GM12878 (cell line): ENCODE measurements at regions not wholly inside any gene's neighbourhood (a gene's known extent, or its start where the extent isn't known, plus 50 kb on each side); places are given as distances from the start of the nearest gene placed in this dataset.

Source experiments
- ATAC-seq: fragments of 200-7000 bp; cut with Tn5 transposase; 3 replicates; pipeline ENCODE4 v1.9.1; 2020; ENCODE audit warnings: mild to moderate bottlenecking, moderate library complexity
- BruUV-seq: library from RNA; stranded (reverse); fragments of 400-500 nt; replicated peaks from 2 replicates; lab custom pipeline; 2021; lab: Mats Ljungman, UMichigan
- CTCF ChIA-PET: fragments of 300-600 bp; sonication (Branson Sonifier 250); formaldehyde crosslinking; extraction: SDS; loops from one replicate; lab custom pipeline; 2021; ENCODE audit warnings: inconsistent platforms; lab: Yijun Ruan, JAX
- POLR2A ChIA-PET: fragments of 350-600 bp; formaldehyde crosslinking; extraction: SDS; loops from one replicate; lab custom pipeline; 2021; ENCODE audit warnings: inconsistent platforms; lab: Charles Lee
- RAD21 ChIA-PET: fragments of 300-600 bp; sonication (Branson Sonifier 250); formaldehyde crosslinking; loops from one replicate; lab custom pipeline; 2023; ENCODE audit warnings: antibody characterized with exemption; ENCODE audit not compliant: unreplicated experiment; lab: Charles Lee
- SMC1A ChIA-PET: fragments of 300-600 bp; sonication (Branson Sonifier 250); formaldehyde crosslinking; loops from one replicate; lab custom pipeline; 2023; ENCODE audit not compliant: unreplicated experiment, uncharacterized antibody; lab: Charles Lee
- DNase-seq: peaks from one replicate; pipeline ENCODE4 v3.0.0-alpha.2; 2011; ENCODE audit warnings: low read depth, low spot score
- FAIRE-seq: peaks from 3 replicates; lab custom pipeline; 2011; peaks lifted over from hg19 to GRCh38; lab: Jason Lieb, UNC
- H2AFZ ChIP-seq: 2 replicates; pipeline ENCODE4 v1.6.0; 2011; ENCODE audit warnings: low read depth, low read length, control low read depth; ENCODE audit not compliant: control insufficient read depth
- H3K27ac ChIP-seq: 2 replicates; pipeline ENCODE4 v1.5.1; 2011; ENCODE audit warnings: control low read depth; ENCODE audit not compliant: control insufficient read depth, insufficient read depth
- H3K27me3 ChIP-seq, 2 experiments: replicated peaks in 1 of 2; 2 replicates each; pipeline versions ENCODE4 v1.6.0 to v1.6.1; 2011; ENCODE audit warnings: low read length in 1 of 2; ENCODE audit not compliant: control insufficient read depth in 2 of 2, insufficient read depth in 2 of 2
- H3K36me3 ChIP-seq, 2 experiments: 2 replicates each; pipeline ENCODE4 v1.5.1; 2011; ENCODE audit warnings: low read length in 1 of 2; ENCODE audit not compliant: control insufficient read depth in 2 of 2, insufficient read depth in 2 of 2
- H3K4me1 ChIP-seq: 2 replicates; pipeline ENCODE4 v1.6.1; 2011; ENCODE audit warnings: mild to moderate bottlenecking, low read length, moderate library complexity, mixed read lengths; ENCODE audit not compliant: control insufficient read depth, insufficient read depth
- H3K4me2 ChIP-seq: 2 replicates; pipeline ENCODE4 v1.6.0; 2011; ENCODE audit warnings: control low read depth; ENCODE audit not compliant: control insufficient read depth, insufficient read depth
- H3K4me3 ChIP-seq: fragments of 200-600 bp; sonication (generic); 2 replicates; pipeline ENCODE4 v1.5.1; 2016
- H3K79me2 ChIP-seq: 2 replicates; pipeline ENCODE4 v1.6.0; 2011; ENCODE audit warnings: low read length; ENCODE audit not compliant: control insufficient read depth, insufficient read depth
- H3K9ac ChIP-seq: 2 replicates; pipeline ENCODE4 v1.8.0; 2011; ENCODE audit warnings: low read length, control low read depth, mixed read lengths; ENCODE audit not compliant: control insufficient read depth, insufficient read depth
- H3K9me3 ChIP-seq: replicated peaks from 3 replicates; pipeline ENCODE4 v1.5.1; 2011; ENCODE audit warnings: mild to moderate bottlenecking, low read length; ENCODE audit not compliant: control insufficient read depth, insufficient read depth
- H4K20me1 ChIP-seq: 2 replicates; pipeline ENCODE4 v1.6.0; 2011; ENCODE audit not compliant: control insufficient read depth, insufficient read depth
- HSF1 ChIP-seq: fragments of 150-350 bp; IDR thresholded peaks from 2 replicates; pipeline ENCODE4 v1.6.1; 2014; ENCODE audit warnings: mild to moderate bottlenecking, low read depth, low read length
- JUNB ChIP-seq: IDR thresholded peaks from 2 replicates; pipeline ENCODE4 v1.6.1; 2016; ENCODE audit warnings: antibody characterized with exemption, mild to moderate bottlenecking
- MYB ChIP-seq: fragments of 150-350 bp; IDR thresholded peaks from 2 replicates; pipeline ENCODE4 v1.6.1; 2014; ENCODE audit warnings: mild to moderate bottlenecking, low read depth, low read length, borderline replicate concordance
- ZBTB40 ChIP-seq: fragments of 450-650 bp; IDR thresholded peaks from 2 replicates; pipeline ENCODE4 v1.6.1; 2016; ENCODE audit warnings: mild to moderate bottlenecking, moderate library complexity, borderline replicate concordance
- WGBS: methylation state at CpG from one replicate; pipeline ENCODE4 v1.1.6; 2016; ENCODE audit warnings: low lambda C conversion rate; ENCODE audit not compliant: insufficient replicate concordance, insufficient coverage; ENCODE audit errors: missing lambda C conversion rate; 5-methylcytosine and 5-hydroxymethylcytosine counted together
- in situ Hi-C: fragments of 300-500 bp; cut with MboI; formaldehyde crosslinking; loops from 9 replicates; pipeline ENCODE4 v1.14.3; 2018; ENCODE audit warnings: mixed read lengths
- intact Hi-C: fragments of 100-400 bp; cut with micrococcal nuclease; formaldehyde crosslinking; loops from one replicate; pipeline ENCODE4 v1.14.2; 2022; ENCODE audit not compliant: unreplicated experiment
- TF ChIP-seq, protein P1 (sequence below): IDR thresholded peaks from 2 replicates; pipeline ENCODE4 v1.6.1; 2012; ENCODE audit warnings: improper control_type of control experiment, low read depth, low read length; ENCODE audit not compliant: insufficient replicate concordance

DNA sequence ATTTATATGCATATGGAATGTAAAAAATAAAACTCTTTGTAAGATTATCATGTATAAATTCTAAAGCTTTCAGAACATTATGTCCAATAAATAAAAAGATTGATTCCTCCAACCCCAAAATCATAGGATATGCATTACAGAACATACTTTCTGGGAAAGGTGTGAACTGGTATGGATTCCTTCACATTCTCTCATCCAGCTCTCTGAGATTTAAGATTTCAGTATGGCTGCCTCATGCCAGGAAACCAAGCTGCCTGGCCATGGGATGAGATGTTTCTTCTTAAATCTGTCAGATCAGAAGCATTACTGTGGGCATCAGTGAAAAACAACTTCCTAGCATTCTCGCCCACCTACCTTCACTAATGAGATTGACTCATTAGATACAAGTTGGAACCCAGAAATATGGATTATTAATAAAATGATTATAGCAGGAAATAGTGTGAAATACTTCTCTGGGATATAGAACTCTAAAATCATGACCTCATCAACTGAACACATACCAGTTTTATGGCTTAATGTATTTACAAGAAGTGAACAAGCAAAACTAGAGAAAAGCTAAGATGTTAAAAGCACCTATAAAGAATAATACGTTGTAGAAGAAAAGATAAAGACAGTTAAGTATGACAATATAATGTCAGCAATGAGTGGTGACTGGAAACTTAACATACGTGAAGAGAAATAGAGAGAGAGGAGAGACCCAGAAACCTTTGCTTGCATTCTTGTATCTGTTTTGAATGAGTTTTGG is 171.6 kb upstream of the PHACTR1 start:
- Histone ChIP-seq H3K4me2 (no peak overlapping the region), H3K36me3 (no peaks in the 10 kb centered on the region), H3K9me3 (no peaks in the 10 kb centered on the region; the same call in 2 of the 3 replicates), H3K27me3 (no peaks in the 10 kb centered on the region), H3K79me2 (no peaks in the 10 kb centered on the region), H3K9ac (no peak overlapping the region)
- in situ Hi-C loops, result no loop called here
- no TSS peak for BruUV-seq
- ATAC-seq, result no peak
- POLR2A ChIA-PET, result no interaction called here
- no peak for DNase-seq
- no peak for FAIRE-seq
- CTCF ChIA-PET, result interaction anchor here (0.6 to 1.3 kb wide), 4 partner anchors 24 to 255 kb away, joined by 3 read pairs; partner anchors contain the start of gene EDN1
- TF ChIP-seq MYB (no peak), ZBTB40 (no peak), JUNB (no peak), HSF1 (no peak)
- TF ChIP-seq, protein P1, sequence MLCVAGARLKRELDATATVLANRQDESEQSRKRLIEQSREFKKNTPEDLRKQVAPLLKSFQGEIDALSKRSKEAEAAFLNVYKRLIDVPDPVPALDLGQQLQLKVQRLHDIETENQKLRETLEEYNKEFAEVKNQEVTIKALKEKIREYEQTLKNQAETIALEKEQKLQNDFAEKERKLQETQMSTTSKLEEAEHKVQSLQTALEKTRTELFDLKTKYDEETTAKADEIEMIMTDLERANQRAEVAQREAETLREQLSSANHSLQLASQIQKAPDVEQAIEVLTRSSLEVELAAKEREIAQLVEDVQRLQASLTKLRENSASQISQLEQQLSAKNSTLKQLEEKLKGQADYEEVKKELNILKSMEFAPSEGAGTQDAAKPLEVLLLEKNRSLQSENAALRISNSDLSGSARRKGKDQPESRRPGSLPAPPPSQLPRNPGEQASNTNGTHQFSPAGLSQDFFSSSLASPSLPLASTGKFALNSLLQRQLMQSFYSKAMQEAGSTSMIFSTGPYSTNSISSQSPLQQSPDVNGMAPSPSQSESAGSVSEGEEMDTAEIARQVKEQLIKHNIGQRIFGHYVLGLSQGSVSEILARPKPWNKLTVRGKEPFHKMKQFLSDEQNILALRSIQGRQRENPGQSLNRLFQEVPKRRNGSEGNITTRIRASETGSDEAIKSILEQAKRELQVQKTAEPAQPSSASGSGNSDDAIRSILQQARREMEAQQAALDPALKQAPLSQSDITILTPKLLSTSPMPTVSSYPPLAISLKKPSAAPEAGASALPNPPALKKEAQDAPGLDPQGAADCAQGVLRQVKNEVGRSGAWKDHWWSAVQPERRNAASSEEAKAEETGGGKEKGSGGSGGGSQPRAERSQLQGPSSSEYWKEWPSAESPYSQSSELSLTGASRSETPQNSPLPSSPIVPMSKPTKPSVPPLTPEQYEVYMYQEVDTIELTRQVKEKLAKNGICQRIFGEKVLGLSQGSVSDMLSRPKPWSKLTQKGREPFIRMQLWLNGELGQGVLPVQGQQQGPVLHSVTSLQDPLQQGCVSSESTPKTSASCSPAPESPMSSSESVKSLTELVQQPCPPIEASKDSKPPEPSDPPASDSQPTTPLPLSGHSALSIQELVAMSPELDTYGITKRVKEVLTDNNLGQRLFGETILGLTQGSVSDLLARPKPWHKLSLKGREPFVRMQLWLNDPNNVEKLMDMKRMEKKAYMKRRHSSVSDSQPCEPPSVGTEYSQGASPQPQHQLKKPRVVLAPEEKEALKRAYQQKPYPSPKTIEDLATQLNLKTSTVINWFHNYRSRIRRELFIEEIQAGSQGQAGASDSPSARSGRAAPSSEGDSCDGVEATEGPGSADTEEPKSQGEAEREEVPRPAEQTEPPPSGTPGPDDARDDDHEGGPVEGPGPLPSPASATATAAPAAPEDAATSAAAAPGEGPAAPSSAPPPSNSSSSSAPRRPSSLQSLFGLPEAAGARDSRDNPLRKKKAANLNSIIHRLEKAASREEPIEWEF, result no peak
- TF ChIP-seq, all 136 proteins: peak for 0
- WGBS, result 46% methylated on average over 3 of the region's 3 CpGs
- no peaks in the 10 kb centered on the region for H4K20me1 ChIP-seq
- H3K4me3 ChIP-seq, result no peak overlapping the region
- H3K27ac ChIP-seq, result no peak overlapping the region
- H3K4me1 ChIP-seq, result no peaks in the 10 kb centered on the region
- ChIA-PET SMC1A (interaction anchor here (0.7 to 1.7 kb wide), 6 partner anchors 16 to 753 kb away, joined by 3 read pairs; no protein-coding TSS in a partner anchor), RAD21 (no interaction called here)
- intact Hi-C loops, result no loop called here
- no peak overlapping the region for H2AFZ ChIP-seq
